ENCODE measurements at regions not wholly inside any gene's neighbourhood (a gene's known extent, or its start where the extent isn't known, plus 50 kb on each side); places are given as distances from the start of the nearest gene placed in this dataset.

DNA sequence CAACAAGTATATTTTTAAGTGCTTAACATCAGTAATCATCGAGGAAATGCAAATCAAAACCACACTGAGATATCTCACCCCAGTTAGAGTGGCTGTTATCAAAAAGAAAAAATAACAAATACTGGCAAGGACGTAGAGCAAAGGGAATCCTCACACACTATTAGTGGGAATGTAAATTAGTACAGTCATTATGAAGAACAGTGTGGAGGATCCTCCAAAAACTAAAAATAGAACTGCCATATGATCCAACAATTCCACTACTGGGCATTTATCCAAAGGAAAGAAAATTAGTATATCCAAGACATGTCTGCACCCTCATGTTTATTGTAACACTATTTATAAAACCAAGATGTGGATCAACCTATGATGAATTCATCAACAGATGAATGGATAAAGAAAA, 149.0 kb upstream of the PWP1 start:
- DNase-seq: no peak

DNA sequence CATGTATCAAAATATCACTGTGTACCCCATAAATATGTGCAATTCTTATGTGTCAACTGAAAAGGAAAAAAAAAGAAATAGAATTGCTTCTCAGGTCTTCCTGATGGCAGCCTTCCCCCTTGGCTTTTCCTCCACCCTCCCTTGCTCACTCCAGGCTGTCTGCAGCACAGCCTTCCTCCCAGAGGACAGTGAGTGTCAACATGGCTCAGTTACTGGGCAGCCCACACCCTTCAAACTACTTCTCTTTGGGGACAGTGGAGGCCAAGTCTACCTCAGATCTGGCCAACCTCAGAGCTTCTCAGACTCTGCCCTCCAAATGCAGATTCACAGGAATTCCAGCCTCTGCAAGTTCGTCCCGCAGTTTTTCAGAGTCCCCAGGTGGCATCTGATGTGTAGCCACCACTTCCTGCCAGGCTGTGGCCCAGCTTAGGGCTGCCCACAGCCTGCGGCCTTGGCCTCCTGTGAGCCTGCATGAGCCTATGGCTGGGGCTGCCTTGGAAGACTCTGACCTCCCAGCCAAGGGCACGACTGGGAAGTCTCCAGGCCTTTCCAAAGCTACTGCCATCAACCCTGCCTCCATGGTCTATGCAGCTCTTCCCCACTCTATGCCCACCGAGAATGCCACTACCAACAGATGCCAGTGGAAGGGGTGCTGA, 148.0 kb upstream of the PWP1 start:
- no peak for DNase-seq

DNA sequence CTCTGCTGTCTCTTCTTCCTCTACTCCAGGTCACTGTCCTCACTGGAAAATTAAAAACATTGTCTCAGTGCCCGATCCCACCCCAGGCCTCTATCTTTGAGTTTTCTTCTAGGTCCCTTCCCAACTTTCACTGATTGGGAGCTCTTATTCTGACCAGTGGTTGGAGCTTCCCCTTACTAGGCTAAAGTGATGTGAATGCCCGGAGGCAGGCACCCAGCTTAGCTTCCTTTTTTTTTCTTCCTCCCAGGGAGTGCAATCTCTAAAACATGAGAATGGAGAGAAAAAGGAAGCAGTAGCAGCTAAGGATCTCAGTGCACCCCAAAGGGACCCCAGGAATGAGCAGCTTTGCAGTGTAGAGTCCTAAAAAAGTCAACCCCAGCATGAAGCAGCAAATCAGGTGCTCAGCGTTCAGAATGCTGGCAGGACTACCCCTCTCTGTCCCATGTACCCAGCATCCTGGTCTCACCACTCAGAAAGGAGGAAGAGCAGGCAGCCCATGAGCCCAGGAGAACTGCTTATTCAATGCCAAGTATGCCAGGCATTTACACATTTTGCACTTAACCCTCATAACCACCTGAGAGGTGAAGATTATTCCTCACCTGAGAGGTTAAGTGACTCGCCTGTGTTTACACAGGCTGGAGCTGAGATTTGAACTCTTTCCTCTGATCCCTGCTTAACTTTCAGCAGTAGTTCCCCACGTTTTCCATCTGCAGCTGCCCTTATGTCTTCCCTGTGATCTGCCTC, 146.2 kb upstream of the PWP1 start:
- DNase-seq: no peak

DNA sequence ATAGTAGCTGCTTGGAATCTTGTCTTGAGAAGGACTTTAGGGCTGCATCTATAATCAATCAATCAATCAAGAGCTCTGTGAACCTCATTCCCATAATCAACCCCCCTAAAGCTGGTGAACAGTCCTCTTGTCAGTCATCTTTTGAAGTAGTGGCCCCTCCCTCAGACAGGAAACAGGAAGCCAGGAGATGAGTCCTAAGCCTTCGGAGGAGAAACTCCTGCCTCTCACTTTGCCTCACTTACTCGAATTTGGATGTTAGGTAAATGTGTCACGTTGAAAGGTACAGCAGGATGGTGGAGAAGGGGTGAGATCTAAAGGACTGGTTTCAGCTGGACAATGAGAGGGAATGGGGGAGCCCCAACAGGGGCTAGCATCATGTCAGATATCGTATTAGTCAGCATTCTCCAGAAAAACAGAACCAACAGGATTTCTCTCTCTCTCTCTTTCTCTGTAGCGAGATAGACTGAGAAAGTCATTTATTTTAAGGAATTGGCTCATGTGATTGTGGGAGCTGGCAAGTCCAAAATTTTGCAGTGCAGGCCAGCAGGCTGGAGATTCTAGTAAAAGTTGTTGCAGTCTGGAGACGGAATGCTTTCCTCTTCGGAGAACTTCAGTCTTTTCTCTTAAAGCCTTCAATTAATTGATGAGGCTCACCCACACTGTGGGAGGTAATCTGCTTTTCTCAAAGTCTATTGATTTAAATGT, 144.4 kb upstream of the PWP1 start:
- DNase-seq: no peak

DNA sequence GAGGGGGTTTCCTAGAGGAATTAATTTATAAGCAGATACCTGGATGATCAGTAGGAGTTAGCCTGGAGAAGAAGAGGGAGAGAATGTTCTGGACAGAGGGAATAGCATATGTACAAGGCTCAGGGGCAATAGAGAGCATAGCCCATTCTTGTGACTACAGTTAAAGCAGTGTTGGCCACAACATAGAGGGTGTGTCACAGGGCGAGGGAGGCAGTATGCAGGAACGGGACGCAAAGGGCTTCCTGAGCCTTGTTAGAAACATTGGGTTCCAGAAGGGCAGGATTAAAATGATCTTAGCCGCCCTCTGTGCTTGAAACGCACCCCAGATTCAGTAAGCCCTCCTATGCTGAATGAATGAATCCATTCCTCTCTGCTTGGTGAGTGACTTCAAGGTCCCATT, 142.2 kb upstream of the PWP1 start:
- no peak for DNase-seq

DNA sequence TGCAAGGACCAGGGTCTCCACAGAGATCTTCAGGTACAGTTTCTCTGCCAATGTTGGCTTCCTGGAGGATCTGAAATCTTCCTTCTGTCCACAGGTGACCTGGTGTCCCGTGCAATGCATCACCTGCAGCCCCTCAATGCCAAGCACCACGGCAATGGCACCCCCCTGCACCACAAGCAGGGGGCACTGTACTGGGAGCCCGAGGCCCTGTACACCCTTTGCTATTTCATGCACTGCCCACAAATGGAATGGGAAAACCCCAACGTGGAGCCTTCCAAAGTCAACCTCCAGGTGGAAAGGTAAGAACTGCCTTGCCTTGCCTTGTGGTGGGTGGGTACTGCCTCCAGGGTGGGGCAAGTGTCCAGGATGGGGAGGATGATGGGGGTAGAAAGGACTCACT, 141.8 kb upstream of the PWP1 start:
- no peak for DNase-seq

DNA sequence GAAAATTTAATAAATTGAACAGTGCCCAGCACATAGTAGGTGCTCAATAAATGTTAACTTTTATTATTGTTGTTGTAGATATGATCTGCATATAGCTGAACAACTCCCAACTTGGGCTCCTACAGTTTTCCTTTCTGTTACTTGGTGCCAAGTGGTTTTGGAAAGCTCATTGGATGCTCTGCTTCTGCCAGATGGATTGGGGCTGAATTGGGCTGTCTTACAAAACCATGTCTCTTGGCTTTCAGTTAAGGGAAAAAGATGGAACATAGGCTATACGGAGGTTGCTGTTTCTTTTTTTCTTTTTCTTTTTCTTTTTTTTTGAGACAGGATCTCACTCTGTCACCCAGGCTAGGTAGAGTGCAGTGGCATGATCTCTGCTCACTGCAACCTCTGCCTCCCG, 140.7 kb upstream of the PWP1 start:
- no peak for DNase-seq

DNA sequence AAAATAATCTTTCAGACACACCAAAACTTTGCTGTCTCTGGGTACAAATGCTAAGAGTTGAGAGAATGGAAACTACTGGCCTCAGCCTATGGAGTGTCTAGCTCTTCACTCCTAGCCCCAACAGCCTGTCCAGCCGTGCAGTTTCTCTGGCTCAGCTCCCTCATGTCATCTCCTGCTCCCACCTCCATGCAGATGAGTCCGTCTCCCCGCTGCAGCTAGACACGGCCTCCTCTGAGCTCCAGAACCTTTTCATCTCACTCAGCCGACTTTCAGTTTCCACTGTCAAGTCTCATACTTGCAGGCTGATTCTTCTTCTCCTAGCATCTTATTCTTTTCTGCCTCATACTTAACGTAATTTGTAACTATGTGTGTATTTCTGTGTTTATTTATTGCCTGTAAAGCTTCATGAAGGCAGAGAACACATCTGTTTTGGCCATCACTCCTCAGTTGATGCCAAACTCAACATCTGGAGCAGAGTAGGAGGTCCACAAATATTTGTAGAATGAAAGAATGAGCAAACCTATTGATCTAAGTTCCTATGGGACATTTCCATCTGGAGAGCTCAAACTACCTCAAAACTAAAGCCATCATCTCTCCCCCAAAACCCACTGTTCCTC, 139.8 kb upstream of the PWP1 start:
- no peak for DNase-seq

DNA sequence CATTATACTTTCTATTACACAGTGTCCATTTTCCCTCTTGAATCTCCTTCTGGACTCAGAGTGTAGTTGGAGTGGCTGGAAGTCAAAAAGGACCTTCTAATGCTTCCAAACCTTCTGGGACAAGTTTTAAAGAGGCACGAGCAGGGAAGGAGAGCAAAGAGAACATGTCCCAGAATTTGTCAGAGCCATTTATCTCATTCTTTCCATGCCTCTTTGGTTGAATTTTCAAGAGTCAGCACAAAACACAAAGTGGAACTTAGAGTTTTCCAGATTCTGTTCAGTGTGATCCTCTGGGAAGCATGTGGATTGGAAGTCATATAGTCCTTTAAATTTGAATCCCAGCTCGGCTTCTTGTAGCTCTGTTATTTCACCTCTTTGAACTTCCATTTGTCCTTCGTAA, 138.2 kb upstream of the PWP1 start:
- DNase-seq: no peak

DNA sequence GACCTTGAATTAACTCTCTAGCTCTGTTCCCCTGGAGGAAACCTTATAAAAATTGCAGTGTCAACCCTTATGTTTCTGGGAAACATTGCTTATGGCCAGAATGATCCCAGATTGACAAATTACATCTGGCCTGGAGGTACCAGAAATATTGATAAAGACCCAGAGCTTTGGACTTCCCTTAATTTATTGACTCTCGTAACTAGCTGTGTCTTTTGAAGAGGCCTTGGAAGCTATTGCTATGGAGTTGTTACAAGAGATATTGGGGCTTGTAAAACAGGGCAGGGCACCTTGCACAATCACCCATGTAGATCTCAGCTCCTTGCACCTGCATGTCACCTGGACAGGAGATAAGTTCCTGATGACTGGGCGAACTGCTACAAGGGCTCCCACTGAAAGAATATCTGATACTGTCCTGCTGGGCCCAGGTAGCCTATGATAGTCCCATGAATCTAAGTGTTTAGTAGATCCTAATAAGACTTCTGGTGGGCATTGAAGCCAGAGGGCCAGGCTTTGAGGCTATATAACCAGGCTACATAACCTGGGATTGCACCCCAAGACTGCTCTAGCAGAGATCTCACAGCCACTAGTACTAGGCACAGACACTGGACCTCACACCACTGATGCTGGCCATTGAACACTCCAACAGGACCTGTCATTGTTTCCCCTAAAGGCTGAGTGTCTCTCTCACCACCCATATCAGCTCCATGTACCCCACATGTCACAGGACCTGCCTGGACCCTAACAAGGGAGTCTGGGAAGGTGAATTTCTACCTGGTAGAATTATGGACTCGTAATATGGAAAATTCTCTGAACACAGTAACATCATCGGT, 135.7 kb upstream of the PWP1 start:
- DNase-seq: no peak

DNA sequence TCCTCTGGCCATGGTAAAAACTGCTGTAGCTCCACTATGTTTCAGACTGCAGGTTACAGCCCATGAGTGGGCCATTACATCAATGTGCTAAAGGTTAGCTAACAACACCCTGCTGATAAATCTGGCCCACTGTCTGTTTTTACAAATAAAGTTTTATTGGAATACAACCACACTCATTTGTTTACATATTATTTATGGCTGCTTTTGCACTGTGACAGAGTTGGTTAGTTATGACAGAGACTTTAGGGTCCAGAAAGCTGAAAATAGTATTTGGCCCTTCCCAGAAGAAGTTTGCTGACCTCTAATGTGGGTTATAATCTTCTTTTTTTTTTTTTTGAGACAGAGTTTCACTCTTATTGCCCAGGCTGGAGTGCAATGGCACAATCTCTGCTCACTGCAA, 134.2 kb upstream of the PWP1 start:
- no peak for DNase-seq

DNA sequence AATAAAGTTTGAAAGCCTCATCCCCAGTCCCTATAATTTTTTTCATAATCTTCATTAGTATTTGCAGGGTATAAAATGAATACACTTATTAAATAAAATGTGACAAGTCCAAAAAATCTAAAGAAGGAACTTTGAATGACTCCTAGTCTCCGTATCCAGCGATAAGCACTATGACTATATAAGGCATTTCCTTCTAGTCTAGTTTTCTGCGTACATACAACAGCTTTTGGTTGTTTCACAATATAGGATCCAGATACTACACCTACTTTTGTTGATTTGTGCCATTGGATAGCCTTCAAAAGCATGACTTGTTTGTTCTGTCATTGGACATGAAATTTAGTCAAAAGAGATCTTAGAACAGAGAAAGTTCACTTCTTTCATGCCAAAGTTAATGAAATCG, 133.3 kb upstream of the PWP1 start:
- no peak for DNase-seq

DNA sequence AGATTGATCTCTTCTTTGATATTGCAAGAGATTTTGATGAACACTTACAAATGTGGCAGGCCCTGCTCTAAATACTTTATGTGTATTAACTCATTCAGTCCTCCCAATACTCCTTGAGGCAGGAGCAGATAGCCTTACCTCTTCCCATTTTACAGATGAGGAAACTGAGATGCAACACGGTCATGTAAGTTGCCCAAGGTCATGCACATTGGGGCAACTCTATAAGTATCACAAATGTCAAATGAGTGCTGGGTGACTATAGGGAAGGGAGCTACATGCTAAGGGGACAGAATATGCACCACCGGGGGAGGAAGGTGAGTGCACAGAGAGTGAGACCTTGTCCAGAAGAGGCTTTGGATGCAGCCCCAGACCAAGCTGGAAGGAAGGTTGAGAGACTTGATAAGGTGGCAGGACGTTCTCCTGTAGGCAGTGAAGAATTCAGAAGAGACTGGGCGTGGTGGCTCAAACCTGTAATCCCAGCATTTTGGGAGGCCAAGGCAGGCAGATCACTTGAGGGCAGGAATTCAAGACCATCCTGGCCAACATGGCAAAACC, 132.3 kb upstream of the PWP1 start:
- no peak for DNase-seq

DNA sequence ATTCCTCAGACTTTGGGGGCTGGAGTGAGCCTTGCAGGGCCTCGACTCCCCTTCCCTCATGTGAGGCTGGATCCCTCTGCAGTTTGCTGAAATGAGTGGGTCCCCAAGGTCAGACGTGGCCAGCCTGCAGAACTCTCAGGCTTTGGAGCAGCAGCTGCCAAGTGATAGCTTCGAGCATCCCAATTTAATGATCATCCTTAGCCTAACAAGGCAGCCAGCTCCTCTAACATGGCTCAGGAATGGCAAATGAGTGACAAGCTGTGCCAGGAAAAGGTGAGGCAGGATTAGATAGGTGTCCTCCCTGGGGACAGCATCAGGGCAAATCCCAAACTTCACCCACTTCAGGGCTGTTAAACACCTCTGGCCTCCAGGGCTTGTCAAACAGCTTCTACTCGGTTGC, 130.7 kb upstream of the PWP1 start:
- DNase-seq: no peak

DNA sequence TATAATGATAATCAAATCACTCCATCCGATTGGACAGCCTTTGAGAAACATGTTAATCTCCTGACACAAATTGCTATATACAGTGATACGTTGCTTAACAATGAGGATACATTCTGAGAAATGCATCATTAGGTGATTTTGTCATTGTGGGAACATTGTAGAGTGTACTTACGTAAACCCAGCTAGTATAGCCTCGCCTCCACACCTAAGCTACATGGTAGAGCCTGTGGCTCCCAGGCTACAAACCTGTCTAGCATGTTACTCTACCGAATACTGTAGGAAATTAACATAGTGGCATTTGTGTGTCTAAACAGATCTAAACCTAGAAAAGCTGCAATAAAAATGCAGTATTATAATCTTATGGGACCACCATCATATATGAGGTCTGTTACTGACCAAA, 128.6 kb upstream of the PWP1 start:
- no peak for DNase-seq

DNA sequence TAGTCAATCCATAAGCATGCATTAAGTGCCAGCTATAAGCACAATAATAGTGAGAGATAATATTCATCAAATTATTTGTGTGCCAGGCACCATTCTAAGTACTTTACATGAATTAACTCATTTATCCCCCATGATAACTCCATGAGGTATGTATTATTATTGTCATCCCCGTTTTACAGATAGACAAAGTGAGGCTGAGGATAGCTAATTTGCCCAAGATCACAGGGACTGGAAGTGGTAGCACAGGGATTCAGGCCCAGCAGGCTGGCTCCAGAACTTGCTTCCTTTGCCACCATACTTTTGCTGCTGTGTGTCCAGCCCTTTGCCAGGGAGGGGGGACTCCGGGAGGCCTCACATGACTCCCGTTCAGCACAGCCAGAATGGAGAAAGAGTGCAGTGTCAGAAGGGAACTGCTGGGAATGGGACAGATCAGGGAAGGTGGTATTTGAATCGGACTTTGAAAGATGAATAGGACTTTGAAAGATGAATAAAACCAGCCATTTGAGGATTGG, 128.0 kb upstream of the PWP1 start:
- DNase-seq: no peak

DNA sequence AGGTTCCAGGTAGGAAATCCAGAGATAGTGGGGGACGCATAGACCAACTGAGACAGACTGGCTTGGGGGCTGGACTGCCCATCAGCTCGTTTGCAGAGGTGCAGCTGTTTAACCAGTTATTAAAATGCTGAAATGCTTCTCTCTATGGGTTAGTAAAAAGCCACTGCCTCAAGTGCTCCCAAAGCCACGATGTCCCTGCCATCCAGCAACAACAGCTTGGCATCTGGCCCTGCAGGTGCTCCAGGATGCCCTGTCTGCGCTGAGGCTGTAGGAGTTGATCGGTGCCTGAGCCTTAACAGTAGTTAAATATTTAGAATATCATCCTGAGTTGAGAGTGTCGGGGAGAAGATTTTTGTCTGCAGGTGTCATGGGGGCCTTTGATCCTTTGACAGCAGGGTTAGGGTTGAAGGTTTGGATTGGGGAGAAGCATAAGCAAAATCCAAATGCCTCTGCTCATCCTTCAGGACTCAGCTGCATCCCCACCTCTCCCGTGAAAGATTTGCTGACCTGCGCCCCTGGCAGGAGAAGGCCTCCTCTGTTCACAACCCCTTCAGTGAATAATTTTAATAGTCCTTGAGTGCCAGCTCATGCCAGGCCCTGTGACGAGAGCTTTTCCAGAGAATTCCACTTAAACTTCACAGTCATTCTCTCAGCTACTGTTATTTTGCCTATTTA, 127.3 kb upstream of the PWP1 start:
- no peak for DNase-seq

DNA sequence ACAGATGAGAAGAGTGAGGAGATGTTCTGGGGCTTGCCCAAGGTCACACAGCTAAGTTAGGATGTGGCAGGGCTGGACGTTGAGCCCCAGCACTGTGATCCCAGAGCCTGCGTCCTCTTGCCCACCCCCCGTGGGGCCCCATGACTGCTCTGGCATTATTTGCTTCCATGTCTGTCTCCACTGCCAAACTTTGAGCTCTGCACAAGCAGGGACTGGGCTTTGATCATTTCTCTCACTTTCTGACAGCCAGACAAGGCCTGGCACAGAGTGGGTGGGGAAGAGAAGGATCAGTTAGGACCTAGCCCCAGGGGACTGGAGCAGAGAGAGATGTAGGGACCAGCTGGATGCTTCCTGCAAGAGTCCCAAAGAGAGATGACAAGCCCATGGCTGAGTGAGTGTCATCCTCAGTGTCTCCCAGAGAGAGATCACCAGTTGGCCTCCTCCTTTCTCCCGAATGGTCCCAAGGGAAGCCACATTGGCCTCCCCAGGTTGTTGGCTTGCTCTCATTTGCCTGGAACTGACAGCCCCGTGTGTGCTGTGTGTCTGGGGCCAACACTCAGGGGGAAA, 126.7 kb upstream of the PWP1 start:
- DNase-seq: no peak

DNA sequence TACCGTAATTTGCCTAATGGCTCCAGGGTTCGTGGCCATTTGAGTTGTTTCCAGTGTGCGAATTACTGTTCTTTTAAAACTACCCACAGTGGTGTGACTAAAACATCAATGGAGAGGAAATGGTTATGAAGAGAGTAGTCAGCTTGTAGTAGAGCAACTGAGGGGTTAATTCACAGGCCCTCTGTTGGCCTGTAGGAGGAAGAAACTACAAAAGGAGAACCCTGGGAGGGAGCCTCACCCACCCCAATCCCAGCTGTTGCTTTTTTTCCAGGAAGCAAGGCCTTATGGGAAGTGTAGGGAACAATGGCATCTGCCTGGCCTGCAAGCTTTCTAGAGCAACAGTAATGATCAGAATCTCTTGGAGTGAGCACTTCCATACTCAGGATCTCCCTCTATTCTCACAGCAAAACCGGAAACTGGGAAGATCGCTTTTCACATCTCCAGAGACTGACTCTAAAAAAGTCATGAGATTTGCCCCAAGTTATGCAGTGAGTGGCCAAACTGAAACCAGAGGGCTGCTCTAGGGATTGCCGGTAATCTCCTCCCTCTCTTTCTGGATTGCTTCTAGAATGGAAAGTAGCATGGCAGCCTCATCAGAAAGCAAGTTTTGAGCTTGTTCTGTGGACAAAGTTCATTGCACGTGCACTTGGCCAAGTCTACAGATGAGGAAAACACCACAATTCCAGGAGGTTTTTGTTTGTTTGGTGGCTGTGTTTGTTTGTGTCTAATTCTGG, 125.3 kb upstream of the PWP1 start:
- DNase-seq: no peak

DNA sequence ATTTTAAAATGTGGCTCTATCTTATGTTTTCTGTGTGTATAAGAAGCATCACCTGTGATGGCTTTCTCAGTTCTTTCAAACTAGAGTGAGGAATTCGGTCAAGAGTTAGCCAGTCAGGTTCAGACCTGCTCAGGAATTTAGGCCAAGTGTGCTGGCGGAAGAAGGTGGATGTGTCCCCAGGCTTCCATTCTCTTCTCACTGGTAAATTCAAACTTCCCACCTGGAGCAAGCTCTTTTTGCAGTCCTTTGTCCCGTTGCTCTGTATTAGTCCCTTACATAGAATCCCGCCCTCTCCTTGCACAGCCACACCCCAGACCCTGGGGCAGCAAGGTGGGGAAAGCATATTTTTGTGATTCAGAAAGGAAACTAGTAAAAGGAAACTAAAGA, 124.7 kb upstream of the PWP1 start:
- DNase-seq: no peak

DNA sequence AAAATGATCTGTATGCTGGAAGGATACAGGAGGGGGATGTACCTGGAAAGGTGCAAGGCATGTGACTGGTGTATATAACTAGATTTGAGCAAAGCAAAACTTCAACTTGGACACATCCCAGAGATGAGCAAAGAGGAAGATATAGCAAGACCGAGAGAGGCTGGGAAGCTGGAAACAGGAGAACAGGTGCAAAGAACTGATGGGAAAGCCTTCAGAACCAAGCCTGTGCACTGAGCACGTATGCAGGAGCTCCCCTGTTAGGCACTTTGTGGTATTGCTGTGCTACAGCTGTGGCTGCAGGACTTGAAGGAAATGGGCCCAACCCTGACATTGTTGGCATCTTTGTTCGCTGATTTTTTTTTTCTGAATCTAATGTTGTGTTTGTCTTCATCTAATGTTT, 120.7 kb upstream of the PWP1 start:
- no peak for DNase-seq
